ELR (cell line): ENCODE measurements at regions not wholly inside any gene's neighbourhood (a gene's known extent, or its start where the extent isn't known, plus 50 kb on each side); places are given as distances from the start of the nearest gene placed in this dataset.
A peak's percentile ranks its signal among the peaks of the same experiment; 100 is the strongest.
"Not testable (repeated sequence)": the region's sequence is repeated elsewhere in the genome, so short reads cannot be mapped to it uniquely, and the experiment has no call there.

ENCODE experiments used
- DNase-seq: peaks from one replicate; pipeline ENCODE4 v3.0.0-alpha.2; 2015; ENCODE audit warnings: low read depth

DNA sequence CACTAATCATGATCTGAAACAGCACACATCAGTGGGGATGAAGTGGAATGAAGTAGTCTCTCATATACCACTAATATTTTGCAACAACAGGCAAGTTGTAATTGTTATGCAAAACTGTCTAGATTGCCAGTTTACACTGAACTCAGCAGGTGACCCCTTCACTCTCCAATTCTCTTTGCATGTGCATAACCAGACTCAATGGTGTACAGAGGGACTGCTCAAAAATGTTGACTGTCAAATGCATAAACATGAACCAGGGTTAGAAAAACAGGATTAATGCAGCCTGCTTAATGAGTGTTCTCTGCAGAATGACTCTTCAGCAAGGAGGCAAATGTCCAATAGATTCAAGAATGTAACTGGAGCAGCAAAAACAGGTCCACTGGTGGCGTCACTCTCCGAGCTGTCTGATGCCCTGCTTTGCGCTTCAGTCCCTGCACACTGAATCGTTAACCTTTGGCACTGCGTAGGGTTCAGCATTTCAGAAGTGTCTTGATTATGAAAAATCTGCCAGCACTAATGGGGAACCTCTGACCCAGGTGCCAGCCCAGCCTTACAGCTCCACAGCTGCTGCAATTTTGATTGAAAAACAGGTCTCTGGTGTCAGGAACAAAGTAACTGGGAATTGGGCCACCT is 209.3 kb downstream of the TDRD15 start:
- no peak for DNase-seq

DNA sequence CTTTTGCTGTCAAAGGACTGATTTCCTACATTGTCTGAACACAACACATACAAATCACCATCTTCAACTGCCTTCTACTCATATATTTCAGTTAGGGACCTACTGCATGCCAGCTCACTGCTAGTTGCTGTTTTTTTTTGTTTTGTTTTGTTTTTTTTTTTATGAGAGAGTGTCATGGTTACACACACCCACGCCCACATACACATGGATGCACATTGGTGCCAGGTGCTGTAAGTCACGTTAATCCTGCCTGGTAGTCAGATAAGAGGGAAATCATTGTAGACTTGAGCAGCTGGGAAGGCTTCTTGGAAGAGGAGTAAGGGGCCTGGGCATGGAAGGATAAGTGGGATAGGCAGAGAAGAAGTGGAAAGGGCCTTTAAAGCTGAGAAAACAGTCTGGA is 209.9 kb downstream of the TDRD15 start:
- DNase-seq: no peak

DNA sequence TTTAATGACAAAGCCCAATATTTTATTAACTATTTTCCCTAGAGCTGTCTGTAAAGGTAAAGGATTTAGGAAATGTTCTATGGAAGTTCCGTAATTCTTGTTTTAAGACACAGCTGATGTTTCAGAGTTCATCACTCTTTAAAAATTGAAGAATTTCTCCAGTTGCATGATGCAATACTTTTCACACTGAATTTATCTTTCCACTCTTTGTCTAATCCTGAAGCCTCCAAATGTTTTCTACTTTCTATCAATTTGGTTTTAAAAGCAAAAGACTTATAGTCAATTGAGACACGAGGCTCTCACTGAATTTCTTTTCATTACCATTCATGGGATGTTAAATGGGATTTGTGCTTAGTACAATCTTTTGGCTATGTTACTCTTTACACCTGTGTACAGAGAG is 223.2 kb downstream of the TDRD15 start:
- no peak for DNase-seq

DNA sequence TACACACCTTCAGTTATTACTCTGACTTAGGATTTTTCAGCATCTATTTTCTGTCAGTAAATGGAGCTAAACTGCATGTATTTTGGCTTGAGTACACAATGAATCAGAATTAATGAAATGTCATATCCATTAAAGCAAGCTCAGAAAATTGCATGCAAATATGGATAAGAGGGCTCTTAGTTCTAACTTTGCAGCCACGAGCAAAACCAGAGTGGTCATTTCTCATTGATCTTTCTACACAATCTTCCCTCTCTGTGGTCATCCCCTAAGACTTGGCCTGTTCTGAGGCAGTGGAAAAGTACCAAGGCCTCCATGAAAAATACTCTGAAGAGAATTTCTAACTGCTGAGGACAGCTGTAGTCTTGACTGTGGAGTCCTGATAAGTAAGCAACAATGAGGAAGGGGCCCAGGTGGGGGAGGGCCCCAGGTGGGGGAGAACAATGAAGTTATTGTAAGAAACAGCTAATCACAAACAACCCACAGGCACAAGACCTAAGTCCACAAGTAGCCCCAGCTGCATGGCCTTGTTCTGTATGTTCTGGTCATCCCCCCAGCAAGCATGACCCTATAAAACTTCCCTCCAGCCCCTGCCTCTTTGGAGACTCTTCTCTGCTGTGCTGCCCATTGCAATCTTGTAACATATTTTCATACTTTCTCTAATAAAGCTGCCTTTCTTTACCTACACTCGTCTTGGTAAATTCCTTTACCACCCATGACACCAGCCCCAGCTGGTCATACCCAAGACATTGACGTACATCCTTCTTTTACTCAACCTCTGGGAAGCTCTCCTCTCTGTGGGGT is 230.3 kb downstream of the TDRD15 start:
- no peak for DNase-seq

DNA sequence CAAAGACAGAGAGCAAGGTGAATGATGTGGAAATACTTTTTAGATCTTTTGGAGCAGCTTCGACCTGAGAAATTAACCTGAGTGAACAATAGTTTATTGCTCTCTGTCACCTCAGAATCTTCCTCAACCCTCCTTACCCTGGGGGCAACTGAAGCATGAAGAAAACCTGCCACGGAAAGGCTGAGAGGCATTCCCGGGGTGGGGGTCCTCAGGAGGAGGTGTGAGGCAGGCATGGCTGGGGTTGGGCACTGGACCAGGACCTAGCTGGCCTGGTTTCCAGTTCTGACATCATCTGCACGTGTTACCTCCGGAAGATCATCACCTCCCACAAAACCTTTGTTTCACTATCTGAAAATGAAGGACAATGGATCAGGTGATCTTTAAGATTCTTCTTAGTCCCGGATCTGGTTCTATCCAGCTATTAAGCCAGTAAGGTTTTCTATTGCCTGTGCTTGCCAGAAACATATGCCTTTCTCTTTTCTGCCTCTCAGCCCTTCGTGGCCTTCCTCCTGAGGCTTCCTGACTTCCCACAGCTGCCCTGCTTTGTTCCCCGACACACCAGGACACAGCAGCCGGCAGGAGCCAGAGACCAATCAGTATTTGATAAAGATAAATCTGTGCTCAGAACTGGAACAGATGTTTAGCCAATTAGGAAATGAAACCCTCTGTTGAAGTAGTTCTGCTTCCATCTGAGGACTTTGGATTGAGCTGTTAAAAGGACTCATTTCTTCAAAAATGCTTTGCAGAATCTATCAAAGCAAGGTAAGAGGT is 232.5 kb downstream of the TDRD15 start:
- DNase-seq: no peak

DNA sequence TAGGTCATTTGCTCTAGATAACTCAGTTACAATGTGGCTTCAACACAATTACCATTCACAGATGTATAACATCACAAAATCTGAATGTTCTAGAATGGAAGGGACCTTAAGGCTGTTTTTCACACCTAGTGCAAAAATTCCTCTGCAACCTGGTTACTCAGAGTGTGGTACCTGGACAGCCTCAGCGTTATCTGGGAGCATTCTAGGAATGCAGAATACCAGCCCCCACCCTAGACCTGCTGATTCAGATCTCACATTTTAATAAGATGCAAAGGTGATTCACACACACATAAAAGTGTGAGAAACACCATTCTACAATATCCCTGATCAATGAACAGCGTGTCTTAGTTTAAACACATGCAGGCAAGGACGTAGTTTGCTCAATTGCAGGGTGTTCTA is 233.1 kb downstream of the TDRD15 start:
- no peak for DNase-seq

DNA sequence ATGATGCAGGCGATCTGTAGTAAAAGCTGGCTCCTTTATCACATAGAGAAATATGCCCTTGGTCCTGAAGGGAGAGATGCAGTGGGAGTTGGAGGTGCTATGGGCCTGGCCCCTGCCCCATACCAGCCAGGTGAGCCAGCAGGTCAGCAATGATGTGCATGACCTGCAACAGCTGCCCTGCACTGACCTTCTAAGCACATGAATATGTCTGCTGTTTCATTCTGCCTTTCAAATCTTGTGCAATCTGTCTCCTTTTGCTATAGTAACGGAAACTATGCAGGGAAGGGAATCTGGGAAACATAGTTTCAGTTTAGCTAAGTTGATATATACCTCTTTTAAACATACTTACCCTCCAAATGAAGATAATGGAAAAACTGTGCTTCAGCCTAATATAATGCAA is 235.2 kb downstream of the TDRD15 start:
- DNase-seq: no peak

DNA sequence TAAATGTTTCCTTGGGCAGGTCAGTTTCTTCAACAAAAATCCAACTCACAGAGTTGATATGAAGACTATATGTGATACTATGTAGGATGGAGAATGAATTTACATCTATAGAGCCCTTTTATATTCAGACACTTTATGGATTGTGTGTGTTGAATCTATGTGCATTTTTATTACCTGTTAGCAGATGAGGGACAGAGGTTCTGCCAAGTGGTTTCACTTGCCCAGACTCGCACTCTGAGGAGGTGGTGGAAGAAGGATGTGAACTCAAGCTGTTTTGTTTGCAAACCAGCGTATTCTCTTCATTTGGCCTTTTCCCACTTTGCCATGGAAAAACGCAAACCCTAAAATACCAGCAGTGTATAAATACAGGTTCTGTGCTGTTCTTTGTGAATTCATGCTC is 237.6 kb downstream of the TDRD15 start:
- no peak for DNase-seq

DNA sequence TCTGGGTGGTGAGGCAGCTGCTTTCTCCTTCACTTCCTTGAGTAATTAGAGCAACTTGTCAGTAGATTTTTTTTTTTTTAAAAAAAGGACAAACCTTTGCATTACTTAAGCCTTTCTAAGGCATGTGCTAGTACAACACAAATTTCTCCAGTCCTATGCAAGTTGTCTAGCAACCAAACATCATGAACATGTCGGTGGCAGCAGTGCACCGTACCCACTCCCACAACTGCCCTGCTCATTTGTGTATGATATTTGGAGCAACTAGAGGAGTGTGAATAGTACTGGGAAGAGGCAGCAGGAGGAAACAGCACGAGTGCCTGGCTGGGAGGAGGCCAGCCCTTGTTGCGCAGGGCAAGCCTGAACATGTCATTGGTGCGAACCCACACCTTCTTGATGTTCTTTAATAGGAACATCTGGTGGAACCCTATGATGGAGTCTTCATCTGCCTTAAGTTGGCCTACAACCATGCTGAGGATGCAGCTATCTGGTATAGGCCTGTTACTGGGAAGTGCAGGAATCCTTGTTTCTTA is 238.3 kb downstream of the TDRD15 start:
- DNase-seq: no peak

DNA sequence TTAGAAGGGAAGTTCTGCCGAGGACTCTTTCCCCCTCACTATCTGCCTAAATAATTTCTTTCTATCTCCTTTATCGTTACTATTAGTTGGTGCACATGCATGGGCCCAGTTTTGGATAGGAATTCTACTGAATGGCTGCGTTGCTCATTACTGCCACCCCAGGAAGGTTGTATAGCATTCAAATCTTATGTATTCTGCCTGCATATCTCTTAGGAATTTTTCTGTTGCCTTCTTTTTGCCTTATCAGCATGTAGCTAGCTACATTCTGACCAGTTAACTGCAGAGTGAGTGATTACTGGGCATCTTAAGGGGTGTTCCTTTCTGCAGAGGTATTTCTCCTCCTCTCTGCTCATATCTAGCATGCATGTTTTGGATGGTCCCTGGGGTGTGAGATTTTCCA is 239.6 kb downstream of the TDRD15 start:
- no peak for DNase-seq

DNA sequence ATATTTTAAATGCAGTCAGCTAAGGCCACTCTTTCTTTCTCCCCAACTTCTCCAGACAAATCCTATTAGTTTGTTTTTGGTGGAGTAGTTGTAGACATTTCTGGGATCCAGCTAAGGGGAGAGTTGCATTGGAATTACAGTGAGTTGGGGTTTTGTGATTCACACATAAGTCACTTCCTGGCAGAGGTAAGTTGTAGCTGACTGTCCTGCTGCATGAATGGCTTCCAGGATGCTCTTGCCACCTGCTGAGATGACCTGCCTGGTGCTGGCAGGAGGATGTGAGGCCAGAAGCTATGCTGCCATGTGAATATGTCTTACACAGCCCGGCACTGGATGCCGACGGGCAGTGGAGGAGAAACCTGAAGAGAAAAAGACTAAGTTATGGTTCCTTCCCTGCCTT is 243.7 kb downstream of the TDRD15 start:
- peak; percentile 5 for DNase-seq

DNA sequence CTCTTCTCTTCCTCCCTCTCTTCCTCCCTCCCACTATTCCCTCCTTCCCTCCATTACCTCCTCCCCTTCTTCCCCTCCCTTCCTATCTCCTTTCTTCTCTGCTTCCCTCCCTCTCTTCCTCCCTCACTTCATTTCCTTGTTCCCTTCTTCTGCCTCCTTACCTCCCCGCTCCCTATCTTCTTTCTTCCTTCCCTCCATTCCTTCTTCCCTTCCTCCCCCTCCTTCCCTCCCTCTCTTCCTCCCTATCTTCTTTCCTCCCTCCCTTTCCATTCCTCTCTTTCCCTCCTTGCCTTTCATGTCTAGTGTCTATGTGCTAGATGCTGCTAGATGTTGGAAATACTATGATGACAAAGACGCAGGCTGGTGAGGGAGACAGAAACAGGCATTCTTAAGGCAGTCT is 246.0 kb downstream of the TDRD15 start:
- no peak for DNase-seq

DNA sequence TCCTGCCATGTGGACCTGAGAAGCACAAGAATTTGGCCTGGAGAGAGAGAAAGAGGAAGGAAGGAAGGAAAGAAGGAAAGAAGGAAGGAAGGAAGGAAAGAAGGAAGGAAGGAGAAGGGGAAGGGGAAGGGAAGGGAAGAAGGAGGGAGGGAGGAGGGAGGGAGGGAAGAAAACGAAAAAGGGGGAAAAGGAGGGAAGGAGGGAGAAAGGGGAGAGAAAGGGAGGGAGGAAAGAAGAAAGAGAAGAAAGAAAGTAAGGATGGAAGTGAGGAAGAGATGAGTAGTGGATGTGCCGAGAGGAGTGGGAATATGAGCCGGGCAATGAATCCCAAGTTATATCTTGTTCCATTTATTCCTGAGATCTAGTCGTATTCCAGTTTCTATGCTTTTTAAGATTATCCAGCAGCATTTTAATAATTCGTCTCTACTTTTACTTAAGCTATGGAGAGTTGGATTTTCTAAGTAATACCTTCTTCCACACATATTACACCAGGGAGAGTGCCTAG is 247.8 kb downstream of the TDRD15 start:
- DNase-seq: no peak

DNA sequence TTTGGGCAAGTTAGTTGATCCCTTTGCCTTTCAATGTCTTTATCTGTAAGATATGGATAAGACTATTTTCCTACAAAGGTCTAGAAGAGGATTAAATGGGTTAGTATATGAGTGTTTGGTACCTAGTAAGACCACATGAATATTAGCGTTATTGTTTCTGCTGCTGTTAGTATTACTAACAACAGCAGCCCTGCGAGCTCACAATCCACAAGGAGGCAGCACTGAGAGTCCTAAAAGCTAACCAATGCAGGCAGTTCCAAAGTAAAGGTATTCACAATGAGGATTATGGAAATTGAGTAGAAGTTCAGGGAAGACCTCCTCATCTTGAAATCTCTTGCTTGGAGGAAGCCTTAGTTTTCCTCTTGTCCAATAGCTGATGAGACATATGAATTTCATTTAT is 248.9 kb downstream of the TDRD15 start:
- peak; percentile 17 for DNase-seq

DNA sequence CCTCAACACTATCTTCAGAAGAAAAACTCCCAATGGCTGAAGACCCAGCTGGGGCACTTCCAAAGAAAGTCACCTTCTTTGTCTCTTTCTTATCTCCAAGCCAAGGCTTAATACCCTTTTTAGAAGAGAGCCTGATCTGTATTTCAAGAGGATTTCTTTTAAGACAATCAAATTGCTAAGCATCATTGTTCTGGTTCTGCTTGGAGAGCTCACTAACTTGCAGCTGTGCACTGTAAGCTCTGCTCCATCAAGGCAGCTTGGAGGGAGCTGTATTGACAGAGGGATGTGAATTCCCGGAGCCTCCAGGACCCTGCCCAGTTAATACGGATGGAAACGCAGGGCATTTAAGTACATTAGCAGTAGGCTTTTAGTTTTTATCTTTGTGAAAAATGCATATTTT is 253.1 kb downstream of the TDRD15 start:
- DNase-seq: no peak

DNA sequence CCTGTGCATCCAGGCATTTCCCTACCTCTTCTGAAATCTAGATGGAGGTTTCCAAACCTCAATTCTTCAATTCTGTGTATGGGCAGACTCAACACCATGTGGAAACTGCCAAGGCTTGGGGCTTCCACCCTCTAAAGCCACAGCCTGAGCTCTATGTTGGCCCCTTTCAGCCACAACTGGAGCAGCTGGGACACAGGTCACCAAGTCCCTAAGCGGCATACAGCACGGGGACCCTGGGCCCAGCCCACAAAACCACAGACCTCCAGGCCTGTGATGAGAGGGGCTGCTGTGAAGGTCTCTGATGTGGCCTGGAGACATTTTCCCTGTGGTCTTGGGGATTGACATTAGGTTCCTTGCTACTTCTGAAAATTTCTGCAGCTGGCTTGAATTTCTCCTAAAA is 255.4 kb downstream of the TDRD15 start:
- no peak for DNase-seq

DNA sequence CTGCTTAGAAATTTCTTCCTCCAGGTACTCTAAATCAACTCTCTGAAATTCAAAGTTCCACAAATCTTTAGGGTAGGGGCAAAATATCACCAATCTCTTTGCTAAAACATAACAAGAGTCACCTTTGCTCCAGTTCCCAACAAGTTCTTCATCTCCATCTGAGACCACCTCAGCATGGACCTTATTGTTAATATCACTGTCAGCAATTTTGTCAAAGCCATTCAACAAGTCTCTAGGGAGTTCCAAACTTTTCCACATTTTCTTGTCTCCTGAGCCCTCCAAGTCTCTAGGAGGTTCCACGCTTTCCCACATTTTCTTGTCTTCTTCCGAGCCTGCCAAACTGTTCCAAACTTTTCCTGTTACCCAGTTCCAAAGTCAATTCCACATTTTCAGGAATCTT is 255.9 kb downstream of the TDRD15 start:
- DNase-seq: not testable (repeated sequence)

DNA sequence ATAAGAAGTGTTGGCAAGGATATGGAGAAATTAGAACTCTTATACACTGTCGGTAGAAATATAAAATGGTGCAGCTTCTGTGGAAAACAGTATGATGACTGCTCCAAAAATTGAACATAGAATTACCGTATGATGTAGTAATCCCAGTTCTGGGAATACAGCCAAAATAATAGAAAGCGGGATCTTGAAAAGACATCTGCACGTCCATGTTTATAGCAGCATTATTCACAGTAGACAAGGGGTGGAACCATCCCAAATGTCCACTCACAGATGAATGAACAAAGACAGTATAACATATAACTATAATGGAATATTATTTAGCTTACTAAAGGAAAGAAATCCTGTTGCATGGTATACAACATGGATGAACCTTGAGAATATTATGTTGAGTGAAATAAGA is 257.7 kb downstream of the TDRD15 start:
- no peak for DNase-seq

DNA sequence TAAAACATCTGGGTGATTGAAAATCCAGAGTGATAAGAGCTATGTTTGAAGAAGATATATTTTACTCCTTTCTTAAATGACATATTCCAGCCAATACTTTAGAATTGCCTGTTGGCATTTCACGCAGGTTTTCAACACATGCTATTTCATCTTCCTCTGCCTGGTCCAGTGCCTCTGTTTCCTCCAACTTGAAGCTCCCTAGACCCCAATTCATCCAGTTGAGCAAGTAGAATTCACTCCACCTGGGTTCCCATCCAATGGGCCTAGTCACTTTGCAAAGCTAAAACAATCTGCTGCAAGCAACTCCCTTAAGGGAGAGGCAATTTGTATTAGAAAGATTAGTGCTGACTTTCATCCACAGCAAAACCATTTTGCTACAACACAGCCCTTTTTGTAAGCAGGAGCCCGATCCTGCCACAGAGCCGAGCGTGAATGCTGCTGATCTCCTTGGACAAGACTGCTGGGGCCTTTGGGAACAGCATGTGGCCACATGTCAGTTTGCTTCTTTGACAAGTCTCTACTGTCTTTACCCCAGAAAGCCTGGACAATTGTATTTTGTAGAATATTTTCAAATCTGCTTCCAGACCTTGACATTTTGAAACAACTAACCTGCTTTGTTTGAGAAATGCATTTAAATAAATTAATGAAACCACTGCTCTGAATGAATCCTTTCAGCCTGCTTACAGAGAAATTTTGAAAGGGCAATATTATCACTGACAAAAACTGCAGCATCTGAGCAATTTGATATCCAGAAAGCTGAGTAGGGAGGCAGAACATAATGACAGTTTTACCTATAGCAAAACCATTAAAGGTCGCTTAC is 259.1 kb downstream of the TDRD15 start:
- DNase-seq: no peak

DNA sequence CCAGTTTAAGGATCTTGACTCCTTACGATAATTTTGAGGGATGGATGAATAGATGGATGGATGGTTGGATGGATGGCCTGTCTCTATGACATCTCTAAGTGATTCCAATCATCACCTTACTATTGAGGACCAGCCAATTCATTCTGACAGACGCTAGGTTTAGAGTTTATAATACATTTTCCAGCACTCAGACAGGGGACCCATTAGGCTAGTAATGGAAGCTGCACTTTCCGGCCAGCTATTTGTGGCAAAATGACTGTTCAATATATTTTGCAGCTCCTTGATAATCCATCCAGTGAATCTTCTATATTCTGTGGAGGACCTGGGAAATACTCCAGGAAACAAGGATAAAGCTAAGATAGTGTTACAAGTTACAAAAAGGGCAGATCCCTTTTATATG is 262.9 kb downstream of the TDRD15 start:
- no peak for DNase-seq

DNA sequence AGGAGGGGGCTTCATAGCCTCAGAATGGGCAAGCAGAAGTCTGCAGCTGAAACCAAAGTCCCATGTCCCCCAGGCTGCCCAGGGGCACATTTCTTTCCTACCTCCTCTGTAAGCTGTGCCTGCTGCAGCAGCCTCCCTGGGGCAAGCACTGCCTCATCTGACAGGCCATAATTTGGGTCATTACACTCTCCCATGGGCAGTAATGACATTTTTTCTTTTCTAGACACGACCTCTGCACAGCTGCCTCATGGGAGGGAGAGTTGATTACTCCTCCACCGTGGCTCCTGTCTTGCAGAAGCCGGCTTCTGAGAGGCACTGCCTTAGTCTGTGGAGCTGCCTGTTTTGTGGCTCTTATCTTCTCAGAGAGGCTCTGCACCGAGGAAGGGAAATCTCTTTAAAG is 268.9 kb downstream of the TDRD15 start:
- DNase-seq: no peak

DNA sequence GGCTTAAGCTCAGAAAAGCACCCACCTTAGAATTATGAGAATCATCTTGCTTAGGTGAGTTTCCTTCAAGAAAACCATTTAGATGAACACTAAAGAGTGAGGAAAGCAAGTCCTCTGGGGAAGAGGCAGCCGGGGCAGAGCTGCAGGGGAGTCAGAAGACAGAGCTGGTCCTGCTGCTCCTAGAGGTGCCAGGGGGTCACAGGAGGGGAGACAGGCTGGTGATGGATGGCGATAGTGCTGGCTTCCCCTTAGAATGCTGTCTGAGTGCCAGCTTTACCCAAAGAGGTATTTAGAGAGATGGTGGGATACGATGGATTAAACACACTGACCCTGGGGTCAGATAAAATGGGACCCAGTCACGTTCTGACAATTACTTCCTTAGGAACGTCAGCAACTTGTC is 269.4 kb downstream of the TDRD15 start:
- DNase-seq: no peak
